Psoas muscle (tissue), 7 donors: ENCODE measurements at regions not wholly inside any gene's neighbourhood (a gene's known extent, or its start where the extent isn't known, plus 50 kb on each side); places are given as distances from the start of the nearest gene placed in this dataset.

Experiments
- ATAC-seq, 4 donors: fragments of 200-7000 bp; cut with Tn5 transposase; one replicate each; pipeline ENCODE4 v1.9.1; 2020; ENCODE audit warnings: moderate library complexity in 3 of 4, mild to moderate bottlenecking in 2 of 4
- DNase-seq, 2 donors: peaks; one replicate each; pipeline ENCODE4 v3.0.0-alpha.2; 2020
- H3K27ac ChIP-seq: fragments of 200-600 bp; one replicate; pipeline ENCODE4 v1.8.0; 2022
- H3K27me3 ChIP-seq, 3 donors: fragments of 200-600 bp in 1 of 3; one replicate each; pipeline versions ENCODE4 v1.6.1 to v1.8.0; 2013 to 2022; ENCODE audit warnings: low read length in 2 of 3, mild to moderate bottlenecking in 2 of 3, moderate library complexity in 1 of 3; ENCODE audit not compliant: insufficient read depth in 3 of 3
- H3K36me3 ChIP-seq, 2 donors: fragments of 200-600 bp in 1 of 2; one replicate each; pipeline versions ENCODE4 v1.6.1 to v1.8.0; 2013 to 2022; ENCODE audit warnings: low read depth in 1 of 2, mild to moderate bottlenecking in 1 of 2, moderate library complexity in 1 of 2; ENCODE audit not compliant: insufficient read depth in 1 of 2
- H3K4me1 ChIP-seq: fragments of 200-600 bp; one replicate; pipeline ENCODE4 v1.8.0; 2022
- H3K4me3 ChIP-seq: fragments of 200-600 bp; one replicate; pipeline ENCODE4 v1.8.0; 2022; ENCODE audit warnings: mild to moderate bottlenecking
- H3K9me3 ChIP-seq: fragments of 200-600 bp; one replicate; pipeline ENCODE4 v1.8.0; 2022
- WGBS, 3 donors: extraction: QIAGEN DNeasy Blood & Tissue Kit; methylation state at CpG; one replicate each; pipeline versions ENCODE4 v1.1.6 to v1.1.7; 2013; 5-methylcytosine and 5-hydroxymethylcytosine counted together
- intact Hi-C, 2 donors: fragments of 100-400 bp; cut with DNase I; formaldehyde crosslinking; loops; one replicate each; pipeline versions ENCODE4 v1.11.0 to v1.14.2; 2022
- TF ChIP-seq, protein P1 (sequence below): fragments of 200-600 bp; IDR thresholded peaks from one replicate; pipeline ENCODE4 v1.8.0; 2022; ENCODE audit warnings: antibody characterized with exemption
- donor health status: healthy with polysubstance abuse.
- donor health status: DM: no; HTN: no; CAD: no; lungs with moderate emphysema.
- donor health status: Bipolar disorder and iron deficiency.
- donor health status: healthy.
- donor health status: DM: yes; HTN: yes; CAD: no.
- donor health status: DM: no; HTN: no; CAD: no.
- donor health status: DM: yes; HTN: yes; CAD: no.

DNA sequence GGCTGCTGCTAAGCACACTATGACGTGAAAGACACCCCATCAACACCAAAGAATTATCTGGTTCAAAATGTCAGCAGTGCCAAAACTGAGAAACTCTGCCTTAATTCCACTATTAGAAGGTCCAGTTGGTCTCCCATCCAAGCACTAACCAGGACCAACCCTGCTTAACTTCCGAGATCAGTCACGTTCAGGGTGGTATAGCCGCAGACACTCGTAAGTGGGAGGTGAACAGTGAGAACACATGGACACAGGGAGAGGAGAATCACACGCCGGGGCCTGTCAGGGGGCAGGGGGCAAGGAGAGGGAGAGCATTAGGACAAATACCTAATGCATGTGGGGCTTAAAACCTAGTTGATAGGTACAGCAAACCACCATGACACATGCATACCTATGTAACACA lies 83.4 kb downstream of the C13orf42 start:
- H3K27me3 ChIP-seq, result no peaks in the 10 kb centered on the region
- DNase-seq (no peak), ATAC-seq (no peak)
- no peak overlapping the region for H3K27ac ChIP-seq
- TF ChIP-seq, protein P1, sequence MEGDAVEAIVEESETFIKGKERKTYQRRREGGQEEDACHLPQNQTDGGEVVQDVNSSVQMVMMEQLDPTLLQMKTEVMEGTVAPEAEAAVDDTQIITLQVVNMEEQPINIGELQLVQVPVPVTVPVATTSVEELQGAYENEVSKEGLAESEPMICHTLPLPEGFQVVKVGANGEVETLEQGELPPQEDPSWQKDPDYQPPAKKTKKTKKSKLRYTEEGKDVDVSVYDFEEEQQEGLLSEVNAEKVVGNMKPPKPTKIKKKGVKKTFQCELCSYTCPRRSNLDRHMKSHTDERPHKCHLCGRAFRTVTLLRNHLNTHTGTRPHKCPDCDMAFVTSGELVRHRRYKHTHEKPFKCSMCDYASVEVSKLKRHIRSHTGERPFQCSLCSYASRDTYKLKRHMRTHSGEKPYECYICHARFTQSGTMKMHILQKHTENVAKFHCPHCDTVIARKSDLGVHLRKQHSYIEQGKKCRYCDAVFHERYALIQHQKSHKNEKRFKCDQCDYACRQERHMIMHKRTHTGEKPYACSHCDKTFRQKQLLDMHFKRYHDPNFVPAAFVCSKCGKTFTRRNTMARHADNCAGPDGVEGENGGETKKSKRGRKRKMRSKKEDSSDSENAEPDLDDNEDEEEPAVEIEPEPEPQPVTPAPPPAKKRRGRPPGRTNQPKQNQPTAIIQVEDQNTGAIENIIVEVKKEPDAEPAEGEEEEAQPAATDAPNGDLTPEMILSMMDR, result no peak
- H3K36me3 ChIP-seq, result no peaks in the 10 kb centered on the region
- H3K4me1 ChIP-seq, result no peaks in the 10 kb centered on the region
- intact Hi-C loops, result no loop called here
- WGBS, 3 donors, result 90 to 92% (median 92%) methylated on average over 7 of the region's 7 CpGs
- H3K4me3 ChIP-seq, result no peak overlapping the region
- H3K9me3 ChIP-seq, result peaks cover 6% of the 10 kb centered on the region

DNA sequence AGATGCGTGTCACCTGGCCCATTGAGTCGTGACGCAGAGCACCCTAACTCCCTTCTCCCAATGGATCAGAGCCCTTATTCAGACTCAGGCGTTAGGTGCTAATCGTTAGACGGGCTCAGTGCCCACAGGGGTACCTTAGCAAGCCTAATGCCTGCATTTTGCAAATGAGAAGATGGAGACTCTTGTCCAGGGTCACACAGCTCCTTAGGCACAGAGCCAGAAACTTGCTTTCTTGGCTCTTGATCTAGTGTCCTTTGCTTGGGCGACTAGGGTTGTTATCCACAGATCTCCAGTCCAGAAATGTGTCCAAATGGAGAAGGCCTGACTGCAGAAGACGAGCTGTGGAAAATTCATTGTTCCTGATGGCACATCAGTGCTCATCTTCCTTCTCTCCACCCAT lies 85.1 kb downstream of the C13orf42 start:
- WGBS, 3 donors, result 79 to 83% (median 83%) methylated on average over 8 of the region's 8 CpGs
- DNase-seq (no peak), ATAC-seq (no peak)
- intact Hi-C loops, result no loop called here
- H3K27me3 ChIP-seq, result no peaks in the 10 kb centered on the region
- no peaks in the 10 kb centered on the region for H3K36me3 ChIP-seq
- TF ChIP-seq, protein P1, result no peak
- H3K4me3 ChIP-seq, result no peak overlapping the region
- no peak overlapping the region for H3K27ac ChIP-seq
- peaks cover 6% of the 10 kb centered on the region for H3K9me3 ChIP-seq
- no peaks in the 10 kb centered on the region for H3K4me1 ChIP-seq

DNA sequence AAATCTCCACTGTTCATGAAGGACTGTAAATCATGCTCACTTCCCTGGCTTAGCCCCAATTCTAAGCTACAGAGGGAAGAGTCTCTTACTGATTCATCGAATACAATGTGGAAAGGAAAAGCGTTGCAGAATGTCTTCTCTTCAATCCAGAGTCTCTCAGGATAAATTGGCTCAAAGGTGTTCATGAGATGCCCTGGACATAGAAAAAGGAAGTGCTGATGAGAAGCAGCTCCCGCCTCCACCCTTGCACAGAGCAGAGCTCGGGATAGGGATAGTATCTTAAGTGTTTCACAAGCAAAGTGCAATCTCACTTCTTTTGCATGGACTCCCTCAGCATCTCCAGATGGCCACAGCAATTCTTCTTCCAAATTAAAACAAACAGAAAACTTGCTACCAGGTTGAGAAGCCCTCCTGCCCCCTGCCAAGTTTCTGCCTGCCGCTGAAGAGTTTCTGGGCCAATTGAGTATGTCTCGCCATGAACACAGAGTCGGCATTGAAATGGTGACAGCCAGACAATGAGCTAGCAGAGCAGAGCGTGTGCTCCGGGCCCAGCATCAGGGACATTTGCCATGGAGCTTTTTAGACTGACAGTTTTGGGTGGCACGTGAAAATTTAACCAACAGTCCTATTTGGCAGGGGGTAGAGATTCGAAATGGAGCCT lies 85.7 kb downstream of the C13orf42 start:
- Histone ChIP-seq H3K4me1 (no peaks in the 10 kb centered on the region), H3K4me3 (no peak overlapping the region), H3K36me3 (no peaks in the 10 kb centered on the region), H3K27ac (no peak overlapping the region), H3K9me3 (peaks cover 6% of the 10 kb centered on the region), H3K27me3 (no peaks in the 10 kb centered on the region)
- TF ChIP-seq, protein P1, result no peak
- no peak for DNase-seq
- 68 to 81% (median 71%) methylated on average over 11 of the region's 11 CpGs for WGBS, 3 donors
- intact Hi-C loops, result no loop called here
- no peak for ATAC-seq

DNA sequence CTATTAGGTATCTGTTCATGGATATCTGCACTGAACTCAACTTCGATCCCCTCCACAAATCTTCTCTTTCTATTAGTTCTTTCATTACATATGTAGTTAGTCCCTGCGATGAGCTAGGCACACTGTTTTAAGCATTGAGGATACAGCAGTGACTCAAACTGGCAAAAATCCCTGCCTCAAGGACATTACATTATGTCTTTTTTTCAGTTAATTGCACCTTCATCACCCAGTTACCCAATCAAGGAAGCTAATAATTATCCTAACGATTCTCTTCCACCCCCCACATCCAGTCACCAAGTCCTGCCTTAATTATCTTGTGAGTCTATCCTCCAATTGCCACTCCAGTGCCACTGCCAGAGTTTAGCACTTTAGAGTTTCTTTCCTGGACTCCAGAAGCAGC lies 89.3 kb downstream of the C13orf42 start:
- no peaks in the 10 kb centered on the region for H3K4me1 ChIP-seq
- intact Hi-C loops, result no loop called here
- ATAC-seq (no peak), DNase-seq (no peak)
- TF ChIP-seq, protein P1, result no peak
- no peaks in the 10 kb centered on the region for H3K36me3 ChIP-seq
- 67 to 90% (median 83%) methylated on average over 3 of the region's 3 CpGs for WGBS, 3 donors
- H3K27ac ChIP-seq, result no peak overlapping the region
- H3K4me3 ChIP-seq, result no peak overlapping the region
- no peaks in the 10 kb centered on the region for H3K27me3 ChIP-seq
- peaks cover 6% of the 10 kb centered on the region for H3K9me3 ChIP-seq

DNA sequence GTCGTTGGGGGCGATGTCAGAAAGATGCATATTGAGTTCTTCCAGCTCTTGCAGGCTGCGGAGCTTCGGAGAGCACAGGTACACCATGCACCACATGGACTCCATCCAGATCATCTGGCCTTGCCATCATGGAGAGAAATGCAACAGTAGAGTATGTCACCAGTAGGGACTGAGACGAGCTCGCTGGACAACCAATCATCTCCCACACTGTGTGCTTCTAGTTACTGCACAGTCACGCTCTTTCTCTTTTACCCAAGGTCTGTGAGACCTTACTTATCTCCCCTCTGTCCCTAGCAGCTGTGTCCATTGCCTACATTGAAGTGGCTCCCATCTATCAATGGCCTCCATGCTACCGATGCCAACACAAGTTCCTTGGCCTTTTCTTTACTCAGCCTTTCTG lies 90.5 kb downstream of the C13orf42 start:
- Histone ChIP-seq H3K9me3 (peaks cover 6% of the 10 kb centered on the region), H3K27me3 (no peaks in the 10 kb centered on the region), H3K36me3 (no peaks in the 10 kb centered on the region), H3K4me3 (no peak overlapping the region), H3K27ac (no peak overlapping the region), H3K4me1 (no peaks in the 10 kb centered on the region)
- WGBS, 3 donors, result 90 to 95% (median 92%) methylated on average over 8 of the region's 8 CpGs
- intact Hi-C loops, result no loop called here
- DNase-seq (no peak), ATAC-seq (no peak)
- TF ChIP-seq, protein P1, result no peak
